Right ventricle myocardium inferior (tissue), 1 donor: ENCODE measurements at regions not wholly inside any gene's neighbourhood (a gene's known extent, or its start where the extent isn't known, plus 50 kb on each side); places are given as distances from the start of the nearest gene placed in this dataset.
"Not testable (repeated sequence)": the region's sequence is repeated elsewhere in the genome, so short reads cannot be mapped to it uniquely, and the experiment has no call there.

Experiments used
- ATAC-seq: fragments of 200-7000 bp; cut with Tn5 transposase; one replicate; pipeline ENCODE4 v1.9.1; 2020; ENCODE audit warnings: mild to moderate bottlenecking, moderate library complexity
- DNase-seq: peaks from one replicate; pipeline ENCODE4 v3.0.0; 2021; ENCODE audit errors: missing footprints
- intact Hi-C: fragments of 100-400 bp; cut with DNase I; formaldehyde crosslinking; loops from one replicate; pipeline ENCODE4 v1.11.0; 2022
- donor health status: DM: no; HTN: yes; CAD: no; lungs with severe emphysema.

- ATAC-seq: no peak
- DNase-seq: no peak
- intact Hi-C loops: no loop called here
Measured at GRCh38 chr5:174528821-174529544, 195.4 kb upstream of the MSX2 start.

- no peak for ATAC-seq
Measured at GRCh38 chr5:174529925-174530681, 194.3 kb upstream of the MSX2 start.

GRCh38 chr5:174531782-174532191 lies 192.6 kb upstream of the MSX2 start:
- intact Hi-C loops: no loop called here
- DNase-seq (no peak), ATAC-seq (no peak)

More at GRCh38 chr5:174529925-174530681, 194.3 kb upstream of the MSX2 start:
- no peak for DNase-seq
- intact Hi-C loops: no loop called here

- peak; percentile 89 for ATAC-seq
- peak; percentile 83 for DNase-seq
- intact Hi-C loops: no loop called here
Measured at GRCh38 chr5:174532455-174533453, 191.6 kb upstream of the MSX2 start.

- ATAC-seq (no peak), DNase-seq (no peak)
- intact Hi-C loops: no loop called here
Measured at GRCh38 chr5:174533751-174534241, 190.6 kb upstream of the MSX2 start.

- intact Hi-C loops: no loop called here
- ATAC-seq (no peak), DNase-seq (no peak)
Measured at GRCh38 chr5:174535669-174536068, 188.7 kb upstream of the MSX2 start.

GRCh38 chr5:174539823-174540222 lies 184.6 kb upstream of the MSX2 start:
- DNase-seq, ATAC-seq, intact Hi-C loops: not testable (repeated sequence)

- ATAC-seq (no peak), DNase-seq (no peak)
- intact Hi-C loops: no loop called here
Measured at GRCh38 chr5:174542037-174542436, 182.3 kb upstream of the MSX2 start.

GRCh38 chr5:174542471-174542870 lies 181.9 kb upstream of the MSX2 start:
- intact Hi-C loops: no loop called here
- no peak for DNase-seq
- no peak for ATAC-seq

- DNase-seq (no peak), ATAC-seq (no peak)
- intact Hi-C loops: no loop called here
Measured at GRCh38 chr5:174545926-174546325, 178.5 kb upstream of the MSX2 start.

- intact Hi-C loops: no loop called here
- no peak for ATAC-seq
- DNase-seq: no peak
Measured at GRCh38 chr5:174547814-174548213, 176.6 kb upstream of the MSX2 start.

- DNase-seq (no peak), ATAC-seq (no peak)
- intact Hi-C loops: no loop called here
Measured at GRCh38 chr5:174549254-174549653, 175.1 kb upstream of the MSX2 start.

- DNase-seq (no peak), ATAC-seq (no peak)
- intact Hi-C loops: no loop called here
Measured at GRCh38 chr5:174550026-174550425, 174.4 kb upstream of the MSX2 start.

GRCh38 chr5:174552428-174552827 lies 172.0 kb upstream of the MSX2 start:
- ATAC-seq: no peak
- no peak for DNase-seq
- intact Hi-C loops: no loop called here

- DNase-seq (no peak), ATAC-seq (peak; percentile 46)
- intact Hi-C loops: no loop called here
Measured at GRCh38 chr5:174553556-174553955, 170.8 kb upstream of the MSX2 start.

GRCh38 chr5:174555726-174556125 lies 168.7 kb upstream of the MSX2 start:
- no peak for DNase-seq
- intact Hi-C loops: no loop called here
- no peak for ATAC-seq

- DNase-seq: no peak
- no peak for ATAC-seq
- intact Hi-C loops: no loop called here
Measured at GRCh38 chr5:174556756-174557155, 167.6 kb upstream of the MSX2 start.

GRCh38 chr5:174558190-174558589 lies 166.2 kb upstream of the MSX2 start:
- ATAC-seq (no peak), DNase-seq (no peak)
- intact Hi-C loops: no loop called here

- DNase-seq (no peak), ATAC-seq (no peak)
- intact Hi-C loops: no loop called here
Measured at GRCh38 chr5:174559141-174559540, 165.2 kb upstream of the MSX2 start.
